ENCODE measurements at regions not wholly inside any gene's neighbourhood (a gene's known extent, or its start where the extent isn't known, plus 50 kb on each side); places are given as distances from the start of the nearest gene placed in this dataset.

DNA sequence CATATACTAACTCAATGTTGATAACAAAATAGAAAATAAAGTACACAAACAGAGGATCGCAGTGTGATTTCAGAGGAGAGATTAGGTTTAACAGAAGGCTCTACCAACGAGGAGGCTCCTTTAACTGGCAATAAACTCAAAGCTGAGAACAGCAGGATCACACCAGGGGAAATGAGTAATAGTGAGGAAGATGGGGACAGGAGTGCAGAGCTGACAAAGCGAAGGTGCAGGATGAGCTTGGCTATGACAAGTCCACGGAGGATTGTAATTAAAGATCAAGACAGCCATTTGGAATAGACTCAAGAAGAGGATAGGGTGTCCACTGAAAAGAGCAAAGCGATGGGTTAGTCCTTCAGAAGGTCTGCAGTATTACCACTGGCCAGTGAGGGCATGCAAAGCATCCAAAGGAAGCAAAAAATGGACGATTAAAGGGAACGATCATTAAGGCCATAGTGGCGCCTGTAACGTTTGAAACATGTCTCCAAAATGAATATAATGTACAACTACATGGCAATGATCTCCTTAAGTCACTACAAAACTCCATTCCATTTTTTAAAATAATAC, 85.3 kb downstream of the GRIN2B start:
- ChIA-PET POLR2A (ENCODE audit: unreplicated experiment) (no interaction called here), CTCF (no interaction called here)
- H3K79me1 ChIP-seq (ENCODE audit: low read depth in 1 of 2, low read length in 2 of 2), result no peaks in the 10 kb centered on the region
- no peak overlapping the region for H3K4ac ChIP-seq (ENCODE audit: low read depth, low read length)
- H2AFZ ChIP-seq (replicated peaks; ENCODE audit: low read length, poor library complexity), result no peak overlapping the region
- H2BK5ac ChIP-seq (ENCODE audit: low read depth, low read length, poor library complexity, severe bottlenecking), result no peak overlapping the region
- dilution Hi-C loops (cut with HindIII; ENCODE audit: low sequenced_read_pairs, unreplicated experiment), result no loop called here
- H3K4me1 ChIP-seq (ENCODE audit: control insufficient read depth, insufficient read depth, low read length), result no peaks in the 10 kb centered on the region
- H2BK120ac ChIP-seq (ENCODE audit: low read depth, low read length), result no peak overlapping the region
- H2AK5ac ChIP-seq (ENCODE audit: low read depth, low read length), result no peak overlapping the region
- H3K27ac ChIP-seq (ENCODE audit: insufficient read depth, low read length), result no peak overlapping the region
- no peak overlapping the region for H4K91ac ChIP-seq (ENCODE audit: insufficient read depth, low read depth, low read length)
- H3K14ac ChIP-seq (replicated peaks; ENCODE audit: low read depth, low read length), result no peak overlapping the region
- H3K18ac ChIP-seq (ENCODE audit: low read depth, low read length), result no peak overlapping the region
- intact Hi-C loops (cut with micrococcal nuclease), result no loop called here
- H3K9me3 ChIP-seq (ENCODE audit: control insufficient read depth, insufficient read depth, low read length), result no peaks in the 10 kb centered on the region
- no peak overlapping the region for H3K56ac ChIP-seq (ENCODE audit: extremely low read depth, insufficient read depth, low read length)
- BruUV-seq (replicated peaks), result no TSS peak
- H4K5ac ChIP-seq (ENCODE audit: low read depth, low read length), result no peak overlapping the region
- DNase-seq (no peak), ATAC-seq (ENCODE audit: low read depth) (no peak)
- H3K9ac ChIP-seq (ENCODE audit: low read depth, low read length), result no peak overlapping the region
- TF ChIP-seq BHLHE40 (IDR thresholded peaks at IDR 0.05; ENCODE audit: low read depth, low read length), result no peak
- TF ChIP-seq MAFK (IDR thresholded peaks at IDR 0.05; ENCODE audit: low read depth, low read length), result no peak
- TF ChIP-seq MAZ (IDR thresholded peaks at IDR 0.05; ENCODE audit: borderline replicate concordance, low read depth, low read length), result no peak
- TF ChIP-seq CEBPB (IDR thresholded peaks at IDR 0.05; ENCODE audit: low read depth, low read length), result no peak
- TF ChIP-seq, protein P1, sequence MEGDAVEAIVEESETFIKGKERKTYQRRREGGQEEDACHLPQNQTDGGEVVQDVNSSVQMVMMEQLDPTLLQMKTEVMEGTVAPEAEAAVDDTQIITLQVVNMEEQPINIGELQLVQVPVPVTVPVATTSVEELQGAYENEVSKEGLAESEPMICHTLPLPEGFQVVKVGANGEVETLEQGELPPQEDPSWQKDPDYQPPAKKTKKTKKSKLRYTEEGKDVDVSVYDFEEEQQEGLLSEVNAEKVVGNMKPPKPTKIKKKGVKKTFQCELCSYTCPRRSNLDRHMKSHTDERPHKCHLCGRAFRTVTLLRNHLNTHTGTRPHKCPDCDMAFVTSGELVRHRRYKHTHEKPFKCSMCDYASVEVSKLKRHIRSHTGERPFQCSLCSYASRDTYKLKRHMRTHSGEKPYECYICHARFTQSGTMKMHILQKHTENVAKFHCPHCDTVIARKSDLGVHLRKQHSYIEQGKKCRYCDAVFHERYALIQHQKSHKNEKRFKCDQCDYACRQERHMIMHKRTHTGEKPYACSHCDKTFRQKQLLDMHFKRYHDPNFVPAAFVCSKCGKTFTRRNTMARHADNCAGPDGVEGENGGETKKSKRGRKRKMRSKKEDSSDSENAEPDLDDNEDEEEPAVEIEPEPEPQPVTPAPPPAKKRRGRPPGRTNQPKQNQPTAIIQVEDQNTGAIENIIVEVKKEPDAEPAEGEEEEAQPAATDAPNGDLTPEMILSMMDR (conservative IDR thresholded peaks at IDR 0.05; ENCODE audit: low read depth, low read length), result no peak
- no peak for TF ChIP-seq FOS (IDR thresholded peaks at IDR 0.05; ENCODE audit: low read depth, low read length)
- TF ChIP-seq CHD1 (IDR thresholded peaks at IDR 0.05; ENCODE audit: low read depth, low read length), result no peak
- TF ChIP-seq RCOR1 (IDR thresholded peaks at IDR 0.05; ENCODE audit: insufficient replicate concordance, low read length), result no peak
- TF ChIP-seq MXI1 (IDR thresholded peaks at IDR 0.05; ENCODE audit: borderline replicate concordance, low read depth, low read length), result no peak
- TF ChIP-seq USF2 (IDR thresholded peaks at IDR 0.05; ENCODE audit: low read depth, low read length), result no peak
- TF ChIP-seq SMC3 (IDR thresholded peaks at IDR 0.05; ENCODE audit: low read depth, low read length), result no peak
- no peak for TF ChIP-seq RFX5 (IDR thresholded peaks at IDR 0.05; ENCODE audit: low read depth, low read length)
- no peak for TF ChIP-seq NFE2L2 (IDR thresholded peaks at IDR 0.05; ENCODE audit: low read depth, low read length)
- TF ChIP-seq, protein P2, sequence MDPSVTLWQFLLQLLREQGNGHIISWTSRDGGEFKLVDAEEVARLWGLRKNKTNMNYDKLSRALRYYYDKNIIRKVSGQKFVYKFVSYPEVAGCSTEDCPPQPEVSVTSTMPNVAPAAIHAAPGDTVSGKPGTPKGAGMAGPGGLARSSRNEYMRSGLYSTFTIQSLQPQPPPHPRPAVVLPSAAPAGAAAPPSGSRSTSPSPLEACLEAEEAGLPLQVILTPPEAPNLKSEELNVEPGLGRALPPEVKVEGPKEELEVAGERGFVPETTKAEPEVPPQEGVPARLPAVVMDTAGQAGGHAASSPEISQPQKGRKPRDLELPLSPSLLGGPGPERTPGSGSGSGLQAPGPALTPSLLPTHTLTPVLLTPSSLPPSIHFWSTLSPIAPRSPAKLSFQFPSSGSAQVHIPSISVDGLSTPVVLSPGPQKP (IDR thresholded peaks at IDR 0.05; ENCODE audit: borderline replicate concordance, low read depth, low read length), result no peak
- no peak for TF ChIP-seq POLR2A (IDR thresholded peaks at IDR 0.05; ENCODE audit: low read depth, low read length)
- TF ChIP-seq RAD21 (IDR thresholded peaks at IDR 0.05; ENCODE audit: low read length), result no peak
- no peaks in the 10 kb centered on the region for H3K9me1 ChIP-seq (ENCODE audit: insufficient read depth, low read length)
- H3K4me3 ChIP-seq (ENCODE audit: insufficient read depth, low read depth, low read length), result no peak overlapping the region
- no peak overlapping the region for H3K23ac ChIP-seq (ENCODE audit: low read depth, low read length)
- no peak overlapping the region for H3K4me2 ChIP-seq (ENCODE audit: low read depth, low read length)
- H4K8ac ChIP-seq (ENCODE audit: low read depth in 2 of 2, low read length in 2 of 2), result no peak overlapping the region
- WGBS, 2 experiments (ENCODE audit: extremely low coverage in 2 of 2, insufficient read length in 1 of 2), result 60% methylated on average over 2 of the region's 9 CpGs; no CpG with 5 or more reads in 1 of the 2 experiments
- no peaks in the 10 kb centered on the region for H4K20me1 ChIP-seq (ENCODE audit: insufficient read depth, low read length)
- H2AK9ac ChIP-seq (replicated peaks; ENCODE audit: low read depth, low read length, poor library complexity), result no peak overlapping the region
- no peak overlapping the region for H2BK20ac ChIP-seq (ENCODE audit: low read depth, low read length)
- no peaks in the 10 kb centered on the region for H3K27me3 ChIP-seq (ENCODE audit: control insufficient read depth, insufficient read depth, low read length)
- no peaks in the 10 kb centered on the region for H3K36me3 ChIP-seq (ENCODE audit: control insufficient read depth, insufficient read depth, low read length)
- in situ Hi-C loops (cut with MboI; ENCODE audit: low sequenced_read_pairs), result no loop called here
- H2BK15ac ChIP-seq (ENCODE audit: low read depth, low read length), result no peak overlapping the region

Data from IMR-90 (cell line).